ENCODE measurements at regions not wholly inside any gene's neighbourhood (a gene's known extent, or its start where the extent isn't known, plus 50 kb on each side); places are given as distances from the start of the nearest gene placed in this dataset.

DNA sequence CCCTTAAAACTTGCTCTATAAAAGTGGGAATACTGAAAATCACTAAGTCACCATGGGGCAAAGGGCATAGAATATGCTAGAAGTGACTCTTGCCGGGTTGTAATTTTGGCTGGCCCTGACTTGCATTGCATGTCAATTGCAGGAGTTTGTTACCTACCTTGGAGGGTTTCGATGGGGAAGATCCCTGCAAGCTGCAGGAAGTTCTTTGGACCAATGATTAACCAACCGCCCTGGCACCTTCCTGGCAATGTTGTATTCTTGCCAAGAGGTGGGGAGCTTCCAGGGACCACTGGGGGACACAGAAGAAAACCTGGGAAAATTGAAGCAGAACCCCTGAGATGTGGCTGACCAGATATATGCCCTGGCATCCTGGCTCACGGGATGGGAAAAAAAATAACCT lies 235.8 kb downstream of the B3GLCT start:
- H3K27ac ChIP-seq, result no peak overlapping the region
- no peaks in the 10 kb centered on the region for H3K36me3 ChIP-seq
- no peak for ATAC-seq
- no peak for TF ChIP-seq CTCF (IDR thresholded peaks at IDR 0.05 in 4 of 5, conservative IDR thresholded peaks at IDR 0.05 in 1 of 5)
- no peak for TF ChIP-seq POLR2A (IDR thresholded peaks at IDR 0.05)
- H3K4me1 ChIP-seq, result no peaks in the 10 kb centered on the region
- H3K9me3 ChIP-seq, result no peaks in the 10 kb centered on the region
- intact Hi-C loops (cut with DNase I; ENCODE audit: low total_unique reads), result loop anchor here (10.0 kb wide), 1 partner anchor 359 kb away; no protein-coding TSS in a partner anchor
- in situ Hi-C loops (cut with MboI; ENCODE audit: low sequenced_read_pairs in 4 of 4), result loop anchor here in 2 of 4 donors (10.0 to 25.0 kb wide), 2 partner anchors 299 to 302 kb away; partner anchors contain the start of gene RXFP2 (in 2 of the 2)
- DNase-seq, result no peak
- H3K4me3 ChIP-seq, result no peak overlapping the region
- H3K27me3 ChIP-seq, result no peaks in the 10 kb centered on the region

DNA sequence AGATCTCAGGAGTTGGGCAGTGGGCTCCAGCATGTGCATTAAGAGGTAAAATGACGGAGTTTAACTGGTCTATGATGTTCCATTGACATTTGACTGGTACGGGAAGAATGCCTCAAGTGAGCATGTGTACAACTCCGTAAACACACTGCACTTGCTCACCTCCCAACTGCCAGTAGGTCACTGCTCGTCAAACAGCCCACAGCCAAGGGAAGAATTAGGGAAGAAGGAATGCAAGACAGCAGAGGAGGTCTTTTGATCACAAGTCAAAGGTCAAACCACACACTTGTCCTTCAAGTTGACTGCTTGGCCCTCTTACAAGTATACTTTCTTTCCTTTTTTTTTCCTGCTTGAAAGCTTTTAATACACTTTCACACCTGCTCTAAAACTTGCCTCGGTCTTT lies 236.7 kb downstream of the B3GLCT start:
- in situ Hi-C loops (cut with MboI; ENCODE audit: low sequenced_read_pairs in 4 of 4), result loop anchor here in 2 of 4 donors (10.0 to 25.0 kb wide), 2 partner anchors 298 to 301 kb away; partner anchors contain the start of gene RXFP2 (in 2 of the 2)
- TF ChIP-seq POLR2A (IDR thresholded peaks at IDR 0.05) (no peak), CTCF (IDR thresholded peaks at IDR 0.05 in 4 of 5, conservative IDR thresholded peaks at IDR 0.05 in 1 of 5) (no peak)
- Histone ChIP-seq H3K4me1 (no peaks in the 10 kb centered on the region), H3K27me3 (no peaks in the 10 kb centered on the region), H3K4me3 (no peak overlapping the region), H3K9me3 (no peaks in the 10 kb centered on the region), H3K27ac (no peak overlapping the region), H3K36me3 (no peaks in the 10 kb centered on the region)
- ATAC-seq (no peak), DNase-seq (no peak)
- intact Hi-C loops (cut with DNase I; ENCODE audit: low total_unique reads), result loop anchor here (10.0 kb wide), 1 partner anchor 358 kb away; no protein-coding TSS in a partner anchor

DNA sequence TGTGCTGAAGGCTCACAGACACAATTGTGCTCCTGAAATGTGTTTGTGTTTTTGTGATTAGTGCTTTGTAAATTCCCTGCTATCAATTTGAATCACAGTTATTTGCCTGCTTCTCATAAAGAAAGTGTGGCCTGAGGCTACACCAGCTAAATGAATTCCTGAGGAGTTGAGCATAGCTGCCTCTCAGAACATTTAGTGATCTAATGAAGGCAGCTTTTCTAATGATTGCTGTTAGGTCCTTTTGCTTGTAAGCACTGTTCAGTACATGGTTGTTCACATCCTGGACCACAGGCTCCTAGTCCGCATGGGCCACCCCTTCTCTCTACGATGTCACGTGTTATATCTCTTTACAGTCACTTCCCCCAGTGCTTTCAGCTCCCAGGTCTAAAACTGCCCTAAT lies 238.2 kb downstream of the B3GLCT start:
- Histone ChIP-seq H3K36me3 (no peaks in the 10 kb centered on the region), H3K4me1 (no peaks in the 10 kb centered on the region), H3K4me3 (no peak overlapping the region), H3K9me3 (no peaks in the 10 kb centered on the region), H3K27me3 (no peaks in the 10 kb centered on the region), H3K27ac (no peak overlapping the region)
- ATAC-seq (no peak), DNase-seq (no peak)
- TF ChIP-seq CTCF (IDR thresholded peaks at IDR 0.05 in 4 of 5, conservative IDR thresholded peaks at IDR 0.05 in 1 of 5) (no peak), POLR2A (IDR thresholded peaks at IDR 0.05) (no peak)
- intact Hi-C loops (cut with DNase I; ENCODE audit: low total_unique reads) (loop anchor here (10.0 kb wide), 1 partner anchor 357 kb away; no protein-coding TSS in a partner anchor), in situ Hi-C loops (cut with MboI; ENCODE audit: low sequenced_read_pairs in 4 of 4) (loop anchor here in 2 of 4 donors (10.0 to 25.0 kb wide), 2 partner anchors 297 to 299 kb away; partner anchors contain the start of gene RXFP2 (in 2 of the 2))

- DNase-seq (no peak), ATAC-seq (no peak)
- intact Hi-C loops (cut with DNase I; ENCODE audit: low total_unique reads) (no loop called here), in situ Hi-C loops (cut with MboI; ENCODE audit: low sequenced_read_pairs in 4 of 4) (loop anchor here in 1 of 4 donors (25.0 kb wide), 1 partner anchor 297 kb away; the partner anchor contains the start of gene RXFP2)
- Histone ChIP-seq H3K27ac (no peak overlapping the region), H3K36me3 (no peaks in the 10 kb centered on the region), H3K4me1 (no peaks in the 10 kb centered on the region), H3K9me3 (no peaks in the 10 kb centered on the region), H3K27me3 (no peaks in the 10 kb centered on the region), H3K4me3 (no peak overlapping the region)
- TF ChIP-seq CTCF (IDR thresholded peaks at IDR 0.05 in 4 of 5, conservative IDR thresholded peaks at IDR 0.05 in 1 of 5) (no peak), POLR2A (IDR thresholded peaks at IDR 0.05) (no peak)
Measured at GRCh38 chr13:31440132-31440531, 240.4 kb downstream of the B3GLCT start.
